ENCODE measurements at regions not wholly inside any gene's neighbourhood (a gene's known extent, or its start where the extent isn't known, plus 50 kb on each side); places are given as distances from the start of the nearest gene placed in this dataset.

- DNase-seq, result no peak
- no peak for TF ChIP-seq CTCF (IDR thresholded peaks at IDR 0.05; ENCODE audit: low read depth, low read length, missing control alignments)
- in situ Hi-C loops (cut with HindIII; ENCODE audit: low pct_ligation_motif_present, low sequenced_read_pairs), result no loop called here
- H3K27ac ChIP-seq, result no peak overlapping the region
- no peak overlapping the region for H3K4me3 ChIP-seq (ENCODE audit: low read depth, low read length)
- H3K36me3 ChIP-seq (replicated peaks), result no peaks in the 10 kb centered on the region
- H3K27me3 ChIP-seq (replicated peaks), result no peaks in the 10 kb centered on the region
These were observed 459.8 kb upstream of the CTSO start for GRCh38 chr4:156413239-156414135.

- TF ChIP-seq CTCF (IDR thresholded peaks at IDR 0.05; ENCODE audit: low read depth, low read length, missing control alignments), result no peak
- Histone ChIP-seq H3K36me3 (replicated peaks) (no peaks in the 10 kb centered on the region), H3K4me3 (ENCODE audit: low read depth, low read length) (no peak overlapping the region), H3K27me3 (replicated peaks) (no peaks in the 10 kb centered on the region), H3K27ac (no peak overlapping the region)
- no peak for DNase-seq
- in situ Hi-C loops (cut with HindIII; ENCODE audit: low pct_ligation_motif_present, low sequenced_read_pairs), result no loop called here
These were observed 457.9 kb upstream of the CTSO start for GRCh38 chr4:156411531-156411930.

- no peak overlapping the region for H3K27ac ChIP-seq
- no peaks in the 10 kb centered on the region for H3K36me3 ChIP-seq (replicated peaks)
- in situ Hi-C loops (cut with HindIII; ENCODE audit: low pct_ligation_motif_present, low sequenced_read_pairs), result no loop called here
- no peak for TF ChIP-seq CTCF (IDR thresholded peaks at IDR 0.05; ENCODE audit: low read depth, low read length, missing control alignments)
- no peaks in the 10 kb centered on the region for H3K27me3 ChIP-seq (replicated peaks)
- DNase-seq, result no peak
- no peak overlapping the region for H3K4me3 ChIP-seq (ENCODE audit: low read depth, low read length)
These were observed 455.1 kb upstream of the CTSO start for GRCh38 chr4:156408749-156409148.

GRCh38 chr4:156401371-156401770, 447.7 kb upstream of the CTSO start:
- Histone ChIP-seq H3K27ac (no peak overlapping the region), H3K27me3 (replicated peaks) (no peaks in the 10 kb centered on the region), H3K4me3 (ENCODE audit: low read depth, low read length) (no peak overlapping the region), H3K36me3 (replicated peaks) (no peaks in the 10 kb centered on the region)
- in situ Hi-C loops (cut with HindIII; ENCODE audit: low pct_ligation_motif_present, low sequenced_read_pairs), result no loop called here
- no peak for TF ChIP-seq CTCF (IDR thresholded peaks at IDR 0.05; ENCODE audit: low read depth, low read length, missing control alignments)
- DNase-seq, result no peak

- H3K4me3 ChIP-seq (ENCODE audit: low read depth, low read length), result no peak overlapping the region
- H3K27ac ChIP-seq, result no peak overlapping the region
- H3K36me3 ChIP-seq (replicated peaks), result no peaks in the 10 kb centered on the region
- TF ChIP-seq CTCF (IDR thresholded peaks at IDR 0.05; ENCODE audit: low read depth, low read length, missing control alignments), result no peak
- in situ Hi-C loops (cut with HindIII; ENCODE audit: low pct_ligation_motif_present, low sequenced_read_pairs), result no loop called here
- no peaks in the 10 kb centered on the region for H3K27me3 ChIP-seq (replicated peaks)
- DNase-seq, result no peak
These were observed 442.9 kb upstream of the CTSO start for GRCh38 chr4:156396534-156396933.

- Histone ChIP-seq H3K27ac (no peak overlapping the region), H3K4me3 (ENCODE audit: low read depth, low read length) (no peak overlapping the region), H3K36me3 (replicated peaks) (no peaks in the 10 kb centered on the region), H3K27me3 (replicated peaks) (no peaks in the 10 kb centered on the region)
- no peak for TF ChIP-seq CTCF (IDR thresholded peaks at IDR 0.05; ENCODE audit: low read depth, low read length, missing control alignments)
- no peak for DNase-seq
- in situ Hi-C loops (cut with HindIII; ENCODE audit: low pct_ligation_motif_present, low sequenced_read_pairs), result no loop called here
These were observed 437.6 kb upstream of the CTSO start for GRCh38 chr4:156391325-156391653.

Measured in brain microvascular endothelial cell (primary cell).